GM06990 (cell line): ENCODE measurements at regions not wholly inside any gene's neighbourhood (a gene's known extent, or its start where the extent isn't known, plus 50 kb on each side); places are given as distances from the start of the nearest gene placed in this dataset.

Experiments
- DNase-seq: peaks from one replicate; pipeline ENCODE4 v3.0.0-alpha.2; 2011; ENCODE audit not compliant: insufficient read length; ENCODE audit errors: extremely low read depth
- H3K27me3 ChIP-seq: replicated peaks from 2 replicates; pipeline ENCODE4 v1.6.0; 2011; ENCODE audit warnings: low read length; ENCODE audit not compliant: control insufficient read depth, insufficient read depth
- H3K36me3 ChIP-seq: 2 replicates; pipeline ENCODE4 v1.5.1; 2011; ENCODE audit warnings: low read length; ENCODE audit not compliant: control insufficient read depth, insufficient read depth
- H3K4me3 ChIP-seq: replicated peaks from 2 replicates; pipeline ENCODE4 v1.5.1; 2011; ENCODE audit warnings: low read depth, mild to moderate bottlenecking, control low read depth, low read length
- CTCF ChIP-seq: IDR thresholded peaks from 2 replicates; pipeline ENCODE4 v1.5.1; 2011; ENCODE audit warnings: low read length, control low read depth, mild to moderate bottlenecking, inconsistent platforms; ENCODE audit not compliant: insufficient read depth, poor library complexity, severe bottlenecking

- no peaks in the 10 kb centered on the region; the same call in 1 of the 2 replicates for H3K27me3 ChIP-seq
- no peaks in the 10 kb centered on the region for H3K36me3 ChIP-seq
- no peak for TF ChIP-seq CTCF
- no peak overlapping the region for H3K4me3 ChIP-seq
- no peak for DNase-seq
Measured at GRCh38 chr5:159735749-159736660, 180.3 kb upstream of the ADRA1B start.

GRCh38 chr5:159736844-159737243 lies 179.4 kb upstream of the ADRA1B start:
- H3K27me3 ChIP-seq, result no peaks in the 10 kb centered on the region; the same call in 1 of the 2 replicates
- DNase-seq, result no peak
- no peak for TF ChIP-seq CTCF
- no peak overlapping the region for H3K4me3 ChIP-seq
- no peaks in the 10 kb centered on the region for H3K36me3 ChIP-seq

- no peak overlapping the region for H3K4me3 ChIP-seq
- no peaks in the 10 kb centered on the region for H3K36me3 ChIP-seq
- no peak for TF ChIP-seq CTCF
- DNase-seq, result no peak
- H3K27me3 ChIP-seq, result no peaks in the 10 kb centered on the region; the same call in 1 of the 2 replicates
Measured at GRCh38 chr5:159737263-159737662, 179.0 kb upstream of the ADRA1B start.

GRCh38 chr5:159741829-159742322 lies 174.4 kb upstream of the ADRA1B start:
- Histone ChIP-seq H3K27me3 (no peaks in the 10 kb centered on the region), H3K4me3 (no peak overlapping the region), H3K36me3 (no peaks in the 10 kb centered on the region)
- no peak for DNase-seq
- TF ChIP-seq CTCF, result no peak

- Histone ChIP-seq H3K4me3 (no peak overlapping the region), H3K27me3 (no peaks in the 10 kb centered on the region), H3K36me3 (no peaks in the 10 kb centered on the region)
- DNase-seq, result no peak
- no peak for TF ChIP-seq CTCF
Measured at GRCh38 chr5:159743234-159743633, 173.0 kb upstream of the ADRA1B start.
